ENCODE measurements at regions not wholly inside any gene's neighbourhood (a gene's known extent, or its start where the extent isn't known, plus 50 kb on each side); places are given as distances from the start of the nearest gene placed in this dataset.

DNA sequence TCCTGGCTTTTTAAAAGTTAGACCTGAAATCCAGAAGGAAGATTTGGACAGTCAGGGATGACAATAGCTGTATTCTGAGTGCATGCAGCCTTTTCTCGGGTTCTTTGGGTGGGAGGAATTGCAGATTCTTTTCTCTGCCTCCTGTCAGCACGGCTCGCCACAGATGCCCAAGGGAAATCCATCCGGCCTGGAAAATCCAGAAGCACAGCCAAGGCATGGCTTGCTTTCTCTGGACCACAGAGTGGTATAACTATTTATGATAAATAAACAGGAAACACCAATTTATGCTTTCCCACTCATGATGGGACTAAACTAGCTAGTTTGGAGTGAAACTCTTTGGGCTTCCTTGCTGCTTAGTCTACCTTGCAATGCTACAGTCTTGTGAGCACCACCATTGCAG lies 59.1 kb downstream of the C9orf152 start:
- ChIA-PET CTCF (interaction anchor here (1.5 kb wide), 1 partner anchor 76 kb away, joined by 3 read pairs; no protein-coding TSS in a partner anchor), POLR2A (ENCODE audit: unreplicated experiment) (no interaction called here)
- dilution Hi-C loops (cut with HindIII; ENCODE audit: low sequenced_read_pairs, unreplicated experiment) (no loop called here), intact Hi-C loops (cut with micrococcal nuclease) (no loop called here), in situ Hi-C loops (cut with MboI; ENCODE audit: low sequenced_read_pairs) (loop anchor here (5.0 kb wide), 1 partner anchor 97 kb away; no protein-coding TSS in a partner anchor)
- Histone ChIP-seq H3K4me2 (ENCODE audit: low read depth, low read length) (no peak overlapping the region), H3K23ac (ENCODE audit: low read depth, low read length) (peak overlapping the region; percentile 68; the same call in 1 of the 2 replicates), H2BK20ac (ENCODE audit: low read depth, low read length) (no peak overlapping the region), H2BK5ac (ENCODE audit: low read depth, low read length, poor library complexity, severe bottlenecking) (no peak overlapping the region), H4K5ac (ENCODE audit: low read depth, low read length) (no peak overlapping the region), H4K8ac (ENCODE audit: low read depth in 2 of 2, low read length in 2 of 2) (no peak overlapping the region), H3K56ac (ENCODE audit: extremely low read depth, insufficient read depth, low read length) (no peak overlapping the region), H3K4me1 (ENCODE audit: control insufficient read depth, insufficient read depth, low read length) (peaks cover 28% of the 10 kb centered on the region), H3K79me1 (ENCODE audit: low read depth in 1 of 2, low read length in 2 of 2) (peaks cover 7 to 89% of the 10 kb centered on the region in 2 experiments), H4K20me1 (ENCODE audit: insufficient read depth, low read length) (peaks cover 96% of the 10 kb centered on the region), H3K4ac (ENCODE audit: low read depth, low read length) (peak overlapping the region; percentile 44; the same call in 1 of the 2 replicates), H3K4me3 (ENCODE audit: insufficient read depth, low read depth, low read length) (no peak overlapping the region), H4K91ac (ENCODE audit: insufficient read depth, low read depth, low read length) (no peak overlapping the region), H2BK15ac (ENCODE audit: low read depth, low read length) (no peak overlapping the region), H2AK9ac (replicated peaks; ENCODE audit: low read depth, low read length, poor library complexity) (no peak overlapping the region), H2AFZ (replicated peaks; ENCODE audit: low read length, poor library complexity) (no peak overlapping the region), H3K14ac (replicated peaks; ENCODE audit: low read depth, low read length) (no peak overlapping the region; the same call in 1 of the 2 replicates), H3K9ac (ENCODE audit: low read depth, low read length) (no peak overlapping the region), H3K27me3 (ENCODE audit: control insufficient read depth, insufficient read depth, low read length) (no peaks in the 10 kb centered on the region), H2BK120ac (ENCODE audit: low read depth, low read length) (no peak overlapping the region), H3K36me3 (ENCODE audit: control insufficient read depth, insufficient read depth, low read length) (peaks cover 23% of the 10 kb centered on the region), H2AK5ac (ENCODE audit: low read depth, low read length) (0 out of 2 replicates have a peak overlapping the region, but pooled peaks have one; percentile 13), H3K18ac (ENCODE audit: low read depth, low read length) (no peak overlapping the region), H3K27ac (ENCODE audit: insufficient read depth, low read length) (peak overlapping the region; percentile 34; the same call in 1 of the 2 replicates), H3K9me3 (ENCODE audit: control insufficient read depth, insufficient read depth, low read length) (no peaks in the 10 kb centered on the region), H3K9me1 (ENCODE audit: insufficient read depth, low read length) (peaks cover 33% of the 10 kb centered on the region)
- TF ChIP-seq BHLHE40 (IDR thresholded peaks at IDR 0.05; ENCODE audit: low read depth, low read length) (no peak), NFE2L2 (IDR thresholded peaks at IDR 0.05; ENCODE audit: low read depth, low read length) (no peak), POLR2A (IDR thresholded peaks at IDR 0.05; ENCODE audit: low read depth, low read length) (no peak), RFX5 (IDR thresholded peaks at IDR 0.05; ENCODE audit: low read depth, low read length) (no peak), SMC3 (IDR thresholded peaks at IDR 0.05; ENCODE audit: low read depth, low read length) (no peak), CHD1 (IDR thresholded peaks at IDR 0.05; ENCODE audit: low read depth, low read length) (no peak), RCOR1 (IDR thresholded peaks at IDR 0.05; ENCODE audit: insufficient replicate concordance, low read length) (no peak), FOS (IDR thresholded peaks at IDR 0.05; ENCODE audit: low read depth, low read length) (no peak), CEBPB (IDR thresholded peaks at IDR 0.05; ENCODE audit: low read depth, low read length) (no peak), MAFK (IDR thresholded peaks at IDR 0.05; ENCODE audit: low read depth, low read length) (no peak), RAD21 (IDR thresholded peaks at IDR 0.05; ENCODE audit: low read length) (no peak), MXI1 (IDR thresholded peaks at IDR 0.05; ENCODE audit: borderline replicate concordance, low read depth, low read length) (no peak)
- TF ChIP-seq, protein P1, sequence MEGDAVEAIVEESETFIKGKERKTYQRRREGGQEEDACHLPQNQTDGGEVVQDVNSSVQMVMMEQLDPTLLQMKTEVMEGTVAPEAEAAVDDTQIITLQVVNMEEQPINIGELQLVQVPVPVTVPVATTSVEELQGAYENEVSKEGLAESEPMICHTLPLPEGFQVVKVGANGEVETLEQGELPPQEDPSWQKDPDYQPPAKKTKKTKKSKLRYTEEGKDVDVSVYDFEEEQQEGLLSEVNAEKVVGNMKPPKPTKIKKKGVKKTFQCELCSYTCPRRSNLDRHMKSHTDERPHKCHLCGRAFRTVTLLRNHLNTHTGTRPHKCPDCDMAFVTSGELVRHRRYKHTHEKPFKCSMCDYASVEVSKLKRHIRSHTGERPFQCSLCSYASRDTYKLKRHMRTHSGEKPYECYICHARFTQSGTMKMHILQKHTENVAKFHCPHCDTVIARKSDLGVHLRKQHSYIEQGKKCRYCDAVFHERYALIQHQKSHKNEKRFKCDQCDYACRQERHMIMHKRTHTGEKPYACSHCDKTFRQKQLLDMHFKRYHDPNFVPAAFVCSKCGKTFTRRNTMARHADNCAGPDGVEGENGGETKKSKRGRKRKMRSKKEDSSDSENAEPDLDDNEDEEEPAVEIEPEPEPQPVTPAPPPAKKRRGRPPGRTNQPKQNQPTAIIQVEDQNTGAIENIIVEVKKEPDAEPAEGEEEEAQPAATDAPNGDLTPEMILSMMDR (conservative IDR thresholded peaks at IDR 0.05; ENCODE audit: low read depth, low read length), result no peak
- TF ChIP-seq, protein P2, sequence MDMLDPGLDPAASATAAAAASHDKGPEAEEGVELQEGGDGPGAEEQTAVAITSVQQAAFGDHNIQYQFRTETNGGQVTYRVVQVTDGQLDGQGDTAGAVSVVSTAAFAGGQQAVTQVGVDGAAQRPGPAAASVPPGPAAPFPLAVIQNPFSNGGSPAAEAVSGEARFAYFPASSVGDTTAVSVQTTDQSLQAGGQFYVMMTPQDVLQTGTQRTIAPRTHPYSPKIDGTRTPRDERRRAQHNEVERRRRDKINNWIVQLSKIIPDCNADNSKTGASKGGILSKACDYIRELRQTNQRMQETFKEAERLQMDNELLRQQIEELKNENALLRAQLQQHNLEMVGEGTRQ (IDR thresholded peaks at IDR 0.05; ENCODE audit: low read depth, low read length), result no peak
- TF ChIP-seq, protein P3, sequence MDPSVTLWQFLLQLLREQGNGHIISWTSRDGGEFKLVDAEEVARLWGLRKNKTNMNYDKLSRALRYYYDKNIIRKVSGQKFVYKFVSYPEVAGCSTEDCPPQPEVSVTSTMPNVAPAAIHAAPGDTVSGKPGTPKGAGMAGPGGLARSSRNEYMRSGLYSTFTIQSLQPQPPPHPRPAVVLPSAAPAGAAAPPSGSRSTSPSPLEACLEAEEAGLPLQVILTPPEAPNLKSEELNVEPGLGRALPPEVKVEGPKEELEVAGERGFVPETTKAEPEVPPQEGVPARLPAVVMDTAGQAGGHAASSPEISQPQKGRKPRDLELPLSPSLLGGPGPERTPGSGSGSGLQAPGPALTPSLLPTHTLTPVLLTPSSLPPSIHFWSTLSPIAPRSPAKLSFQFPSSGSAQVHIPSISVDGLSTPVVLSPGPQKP (IDR thresholded peaks at IDR 0.05; ENCODE audit: borderline replicate concordance, low read depth, low read length), result no peak
- ATAC-seq (ENCODE audit: low read depth) (no peak), DNase-seq (no peak)
- WGBS, 2 experiments (ENCODE audit: extremely low coverage in 2 of 2, insufficient read length in 1 of 2), result no CpG with 5 or more reads among the region's 4 CpGs
- BruUV-seq (replicated peaks), result no TSS peak

Data from IMR-90 (cell line).